Fibroblast of peridontal ligament (primary cell): ENCODE measurements at regions not wholly inside any gene's neighbourhood (a gene's known extent, or its start where the extent isn't known, plus 50 kb on each side); places are given as distances from the start of the nearest gene placed in this dataset.
"Not testable (repeated sequence)": the region's sequence is repeated elsewhere in the genome, so short reads cannot be mapped to it uniquely, and the experiment has no call there.

ENCODE experiments used
- DNase-seq: peaks from one replicate; pipeline ENCODE4 v3.0.0-alpha.2; 2010; ENCODE audit errors: extremely low read depth

DNA sequence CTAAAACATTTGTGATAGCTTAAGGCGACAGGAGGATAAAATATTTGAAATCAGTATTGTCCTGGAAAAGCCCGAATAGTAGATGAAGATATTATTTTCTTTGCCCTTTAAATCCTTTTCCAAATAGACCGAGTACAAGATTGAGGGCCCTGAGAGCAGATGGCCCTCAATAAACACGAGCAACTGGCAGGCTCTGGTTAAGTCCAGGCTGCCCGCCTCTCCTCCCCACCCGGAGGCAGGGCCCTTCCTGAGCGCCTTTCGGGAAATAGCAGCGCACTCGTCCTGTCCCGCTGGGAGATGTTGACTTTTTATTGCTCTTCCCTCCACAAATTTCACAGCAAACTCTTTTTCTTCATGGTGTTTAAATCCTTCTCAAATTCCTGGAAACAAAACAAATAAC, 50.8 kb upstream of the MAX start:
- DNase-seq = no peak

DNA sequence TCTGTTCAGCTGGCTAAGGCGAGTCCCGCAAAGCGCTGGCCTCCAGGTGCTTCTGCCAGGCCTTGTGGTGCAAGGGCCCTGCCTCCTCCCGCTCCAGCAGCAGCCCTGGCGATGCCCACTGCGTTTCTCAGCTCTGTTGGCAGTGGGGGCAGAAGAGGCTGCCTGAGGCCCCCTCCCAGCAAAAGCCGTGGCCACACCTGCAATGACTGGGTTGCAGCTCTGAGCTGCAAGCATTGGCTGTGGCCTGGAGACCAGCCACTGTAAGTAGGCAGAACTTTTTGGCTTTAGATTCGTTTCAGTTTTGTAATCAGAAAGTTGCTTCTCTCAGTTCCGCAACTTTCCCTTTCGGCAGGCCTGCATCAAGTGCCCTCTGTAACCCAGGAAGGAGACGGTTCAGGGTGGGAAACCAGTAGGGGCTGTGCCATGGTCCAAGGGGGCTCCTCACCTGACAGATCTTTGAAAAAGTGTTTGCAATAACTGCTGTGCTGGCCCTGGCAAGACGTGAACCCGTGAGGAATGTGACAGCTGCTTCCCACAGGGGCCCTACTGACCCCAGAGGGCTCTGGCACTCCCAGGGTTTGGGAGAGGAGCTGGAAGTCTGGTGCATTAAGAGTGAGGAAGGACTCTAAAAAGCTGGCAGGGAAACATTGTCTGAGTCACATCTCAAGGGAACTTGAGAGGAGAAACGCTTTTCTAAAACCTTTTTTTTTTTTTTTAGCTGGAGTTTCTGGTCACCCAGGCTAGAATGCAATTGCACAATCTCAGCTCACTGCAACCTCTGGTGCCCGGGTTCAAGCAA, 54.5 kb upstream of the MAX start:
- peak; percentile 97 for DNase-seq

GRCh38 chr14:65159281-65160062, 57.2 kb upstream of the MAX start:
- no peak for DNase-seq

DNA sequence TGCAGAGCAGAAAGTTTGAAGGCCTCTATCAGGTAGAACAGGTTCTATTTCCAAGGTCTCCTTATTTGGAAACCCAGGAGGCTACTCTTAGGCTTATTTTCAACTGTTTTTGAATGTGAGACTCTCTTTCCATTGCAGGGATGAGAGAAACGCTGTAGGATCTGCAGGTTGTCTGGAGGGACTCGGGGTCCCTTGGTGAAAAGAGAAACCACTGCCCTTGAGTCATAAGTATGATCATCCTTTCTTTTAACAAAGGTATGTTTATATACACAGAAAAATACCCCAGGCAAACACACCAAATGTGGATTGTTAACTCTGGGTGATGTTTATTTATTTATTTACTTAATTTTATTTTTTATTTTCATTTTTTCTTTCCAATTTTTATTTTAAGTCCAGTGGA, 57.8 kb upstream of the MAX start:
- no peak for DNase-seq

DNA sequence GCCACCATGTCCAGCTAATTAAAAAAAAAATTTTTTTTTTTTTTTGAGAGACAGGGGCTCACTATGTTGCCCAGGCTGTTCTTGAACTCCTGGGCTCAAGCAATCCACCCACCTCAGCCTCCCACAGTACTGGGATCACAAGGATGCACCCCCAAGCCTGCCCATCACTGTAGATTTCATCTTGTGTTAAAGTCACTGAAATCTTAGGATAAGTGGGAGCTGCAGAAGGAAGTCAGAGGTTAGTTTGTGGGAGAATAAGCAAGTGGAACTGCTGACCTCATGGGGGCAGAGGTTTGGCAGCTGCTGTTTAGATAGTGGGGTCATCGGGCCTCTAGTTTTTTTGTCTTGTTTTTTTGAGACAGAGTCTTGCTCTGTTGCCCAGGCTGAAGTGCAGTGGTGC, 59.7 kb upstream of the MAX start:
- DNase-seq = no peak

DNA sequence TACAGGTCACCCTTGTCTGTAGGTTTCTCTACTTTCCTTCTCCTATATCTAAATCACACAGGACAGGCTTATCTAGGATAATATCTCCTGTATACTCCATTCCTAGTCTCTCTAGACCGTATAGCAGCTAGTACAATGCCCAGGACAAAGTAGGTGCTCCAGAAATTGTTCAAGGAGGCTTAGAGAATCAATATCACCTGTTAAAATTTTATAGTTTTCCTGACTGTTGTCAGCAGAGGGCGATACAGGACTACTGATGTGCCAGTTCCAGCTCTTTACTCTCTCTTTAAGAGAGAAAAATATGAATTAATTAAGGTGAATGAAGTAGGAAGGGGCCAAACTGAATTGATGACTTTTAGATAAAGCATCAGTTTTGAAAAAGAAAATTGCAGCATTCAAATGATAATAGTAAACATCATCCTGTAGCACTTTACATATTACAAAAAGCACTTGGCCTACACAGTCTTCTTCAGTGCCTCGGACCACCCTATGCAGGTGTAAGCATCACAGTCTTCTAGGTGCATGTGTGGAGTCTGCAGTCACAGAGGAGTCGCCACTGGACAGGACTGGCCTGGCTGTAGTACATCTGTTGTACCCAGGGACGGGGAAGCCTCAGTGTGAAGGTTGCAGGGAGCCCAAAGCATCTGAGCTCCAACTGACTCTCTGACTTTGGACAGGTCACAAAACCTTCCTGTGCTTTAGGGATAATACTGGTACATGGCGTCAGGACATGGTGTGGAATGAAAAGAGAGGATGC, 61.9 kb upstream of the MAX start:
- peak; percentile 77 for DNase-seq

GRCh38 chr14:65164825-65165135, 62.5 kb upstream of the MAX start:
- no peak for DNase-seq

GRCh38 chr14:65167072-65167645, 64.8 kb upstream of the MAX start:
- DNase-seq = no peak

- peak; percentile 68 for DNase-seq
Observed at GRCh38 chr14:65168840-65169239, 66.5 kb upstream of the MAX start.

GRCh38 chr14:65169351-65169750, 67.0 kb upstream of the MAX start:
- DNase-seq = peak; percentile 94

DNA sequence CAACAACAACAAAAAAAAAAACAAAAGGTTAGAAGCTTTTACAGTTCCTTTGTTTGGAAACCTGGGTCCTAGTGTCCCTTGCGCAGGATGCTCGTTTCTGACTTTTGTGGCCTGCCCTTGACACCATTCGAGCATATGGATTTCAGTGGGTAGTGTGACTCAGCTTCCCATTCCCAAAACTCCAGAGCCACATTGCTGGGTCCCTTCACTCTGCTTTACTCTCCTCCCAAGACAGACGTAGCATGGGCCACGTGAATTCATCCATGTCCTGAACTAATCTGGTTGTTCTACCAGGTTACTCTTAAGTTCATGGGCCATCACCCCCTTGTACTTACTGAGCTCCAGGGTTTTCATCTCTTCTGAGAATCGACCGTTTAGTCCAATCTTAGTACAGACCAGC, 68.0 kb upstream of the MAX start:
- no peak for DNase-seq

DNA sequence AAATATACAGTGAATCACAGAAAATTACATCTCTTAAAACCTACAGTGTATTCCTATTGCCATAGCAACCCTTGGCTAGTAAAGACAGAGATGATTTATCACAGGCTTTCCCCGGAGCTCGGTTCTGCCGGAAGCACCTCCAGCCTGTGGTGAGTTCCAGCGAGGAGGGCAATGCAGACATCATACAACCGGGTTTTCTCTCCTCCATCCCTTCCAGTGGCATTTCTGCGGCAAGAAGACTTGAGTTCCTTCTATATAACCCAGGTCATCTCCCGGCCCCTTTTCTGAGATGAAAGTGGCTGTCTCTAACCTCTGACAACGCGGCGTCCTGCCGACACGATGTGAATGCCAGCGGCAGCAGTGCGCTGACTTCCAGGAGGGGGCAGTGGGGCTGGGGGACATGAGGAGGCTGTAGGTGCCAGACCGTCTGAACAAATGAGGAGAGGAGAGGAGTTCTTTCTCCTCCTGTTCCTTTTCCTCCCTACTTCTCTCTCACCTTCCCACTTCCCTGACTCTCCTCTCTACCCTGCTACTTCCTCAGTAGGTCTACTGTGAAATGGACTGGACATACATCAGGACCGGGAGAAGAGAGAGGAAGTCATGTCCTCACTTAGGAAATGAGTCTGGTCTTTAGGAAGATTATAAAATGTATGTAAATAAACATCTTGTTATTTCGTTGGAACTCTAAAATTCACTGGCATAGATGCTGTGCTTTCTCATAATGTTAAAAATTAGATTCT, 68.6 kb upstream of the MAX start:
- peak; percentile 90 for DNase-seq

GRCh38 chr14:65173973-65174693, 71.8 kb upstream of the MAX start:
- peak; percentile 13 for DNase-seq

DNA sequence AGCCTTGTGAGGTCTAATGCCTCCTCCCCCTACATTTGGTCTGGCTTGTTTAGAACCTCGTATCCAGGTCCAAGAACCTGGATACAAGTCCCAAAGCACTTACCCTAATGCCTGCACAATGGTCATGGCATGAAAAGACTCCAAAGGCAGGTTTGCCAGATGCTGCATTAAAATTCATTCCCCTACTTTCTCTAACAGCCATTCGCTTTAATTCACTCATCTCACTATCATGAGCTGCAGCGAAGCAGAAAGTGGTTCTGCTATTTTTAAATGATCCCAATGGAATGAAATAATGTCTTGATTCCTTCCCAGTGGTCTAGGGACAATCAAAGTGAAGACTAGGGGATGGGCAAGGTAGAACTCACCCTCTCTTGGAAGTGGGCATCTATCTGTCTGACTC, 72.5 kb upstream of the MAX start:
- DNase-seq = no peak

DNA sequence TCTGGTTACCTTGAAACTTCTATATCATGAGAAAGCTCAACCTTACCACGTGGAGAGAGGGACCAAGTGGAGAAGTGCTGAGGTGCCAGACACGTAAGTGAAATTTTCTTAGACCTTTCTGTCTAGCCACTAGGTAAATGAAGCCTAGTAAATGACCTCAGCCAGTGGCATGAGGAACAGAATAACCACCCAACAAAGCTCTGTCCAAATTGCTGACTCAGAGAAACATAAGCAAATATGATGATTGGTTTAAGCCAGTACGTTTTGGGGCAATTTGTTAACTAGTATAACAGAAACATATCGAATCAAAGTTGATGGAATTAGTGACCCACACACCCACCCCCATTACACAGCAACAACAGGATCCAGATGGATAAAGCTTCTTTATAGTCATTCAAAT, 75.2 kb upstream of the MAX start:
- DNase-seq = peak; percentile 65

GRCh38 chr14:65179231-65179630, 76.9 kb upstream of the MAX start:
- not testable (repeated sequence) for DNase-seq

DNA sequence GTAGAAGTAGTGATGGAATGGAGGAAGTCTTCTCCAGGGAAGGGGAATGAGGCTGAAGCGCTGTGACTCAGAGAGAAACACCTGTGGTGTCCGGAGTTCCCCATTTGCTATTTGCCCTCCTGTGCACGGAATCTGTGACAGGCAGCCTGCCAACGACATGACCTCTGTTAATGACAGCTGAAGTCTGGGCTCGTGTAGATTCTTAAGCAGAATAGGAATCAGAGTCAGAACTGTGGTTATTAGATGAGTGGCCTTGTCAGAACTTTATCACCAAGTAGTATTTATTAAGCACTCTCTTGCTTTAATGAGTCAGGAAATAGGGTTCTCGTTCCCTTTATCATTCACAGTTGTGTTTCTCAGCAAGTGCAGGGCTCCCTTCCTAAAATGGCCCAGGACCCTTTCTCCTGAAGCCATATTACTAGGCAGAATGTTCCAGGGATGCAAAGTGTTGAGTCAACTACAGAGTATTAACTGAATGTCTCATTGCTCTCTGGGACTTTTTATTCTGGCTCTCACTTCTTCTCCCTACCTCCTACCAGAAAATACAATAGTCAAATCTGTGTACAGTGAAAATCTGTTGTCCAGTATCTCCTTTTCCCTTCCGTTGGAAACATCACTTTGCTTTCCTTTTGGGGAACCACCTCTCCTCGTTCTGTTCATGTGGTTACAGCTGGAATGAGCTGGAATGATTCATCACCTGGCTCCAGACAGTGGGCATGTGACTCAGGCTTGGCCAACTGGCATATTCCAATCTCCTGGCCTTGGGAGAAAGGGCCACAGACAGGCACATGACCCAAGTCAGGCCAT, 77.8 kb upstream of the MAX start:
- DNase-seq = peak; percentile 89

GRCh38 chr14:65180725-65181025, 78.4 kb upstream of the MAX start:
- no peak for DNase-seq

DNA sequence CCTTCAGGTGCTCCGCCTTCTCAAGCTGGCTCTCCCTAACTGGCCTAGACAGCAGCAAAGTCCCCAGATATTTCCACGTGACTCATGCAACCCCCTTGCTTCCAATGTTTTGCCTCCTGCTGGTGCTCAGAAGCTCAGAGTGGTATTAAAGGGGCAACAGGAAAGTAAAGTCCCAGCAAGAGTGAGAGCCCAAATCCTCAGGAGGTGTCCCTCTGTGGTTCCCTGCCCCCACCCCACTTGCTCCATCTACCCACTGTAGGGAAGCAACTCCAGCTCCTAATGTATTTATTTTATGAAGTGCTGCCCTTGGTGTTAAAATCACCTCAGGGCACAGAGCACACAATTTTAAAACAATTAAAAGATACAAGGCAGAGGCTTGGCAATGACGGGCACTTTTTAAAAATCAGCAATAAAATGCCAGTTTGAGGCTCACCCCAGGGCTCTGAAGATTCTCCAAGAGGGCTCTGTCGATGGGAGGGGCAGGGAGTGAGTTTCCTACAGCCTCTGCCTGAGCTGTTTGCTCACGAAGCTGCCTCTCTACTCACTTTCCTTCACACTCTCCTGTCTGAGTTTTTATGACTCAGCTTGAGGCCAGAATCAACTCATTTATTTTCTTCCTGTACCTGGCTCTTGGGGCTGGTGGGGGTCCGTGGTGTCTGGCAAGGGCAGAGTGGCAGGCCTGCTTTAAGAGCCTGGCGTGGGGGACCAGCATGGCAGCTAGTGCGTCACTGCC, 81.9 kb upstream of the MAX start:
- no peak for DNase-seq

GRCh38 chr14:65185829-65186228, 83.5 kb upstream of the MAX start:
- no peak for DNase-seq
